ENCODE measurements at regions not wholly inside any gene's neighbourhood (a gene's known extent, or its start where the extent isn't known, plus 50 kb on each side); places are given as distances from the start of the nearest gene placed in this dataset.
"Not testable (repeated sequence)": the region's sequence is repeated elsewhere in the genome, so short reads cannot be mapped to it uniquely, and the experiment has no call there.

DNA sequence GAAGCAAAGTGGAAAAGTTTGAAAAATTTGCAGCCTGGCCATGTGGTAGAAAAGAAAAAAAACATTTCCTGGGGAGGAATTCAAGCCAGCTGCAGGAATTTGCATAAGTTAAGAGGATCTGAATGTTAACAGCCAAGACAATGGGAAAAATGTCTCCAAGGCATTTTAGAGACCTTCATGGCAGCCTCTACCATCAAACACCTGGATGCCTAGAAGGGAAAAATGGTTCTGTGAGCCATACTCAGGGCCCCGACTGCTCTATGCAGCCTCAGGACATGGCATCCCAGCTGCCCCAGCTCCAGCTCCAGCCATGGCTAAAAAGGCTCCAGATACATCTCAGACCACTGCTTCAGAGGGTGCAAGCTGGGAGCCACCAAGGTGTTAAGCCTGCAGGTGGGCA is 149.1 kb upstream of the SOX6 start:
- no peaks in the 10 kb centered on the region for H3K27me3 ChIP-seq (ENCODE audit: control insufficient read depth in 4 of 4, insufficient read depth in 4 of 4, low read length in 3 of 4)
- H3K4me1 ChIP-seq (ENCODE audit: control insufficient read depth in 4 of 4, insufficient read depth in 4 of 4, low read length in 3 of 4) = no peaks in the 10 kb centered on the region
- no peak for DNase-seq (ENCODE audit: low spot score)
- H3K36me3 ChIP-seq (ENCODE audit: control insufficient read depth in 4 of 4, insufficient read depth in 3 of 4, low read depth in 1 of 4, low read length in 3 of 4) = no peaks in the 10 kb centered on the region
- 95% methylated on average over 1 of the region's 1 CpG for WGBS
- H3K9me3 ChIP-seq (ENCODE audit: control insufficient read depth in 4 of 4, low read length in 3 of 4) = peaks cover 0 to 5% (median 0%) of the 10 kb centered on the region in 4 donors
- TF ChIP-seq HNF4A (conservative IDR thresholded peaks at IDR 0.05) (no peak), JUND (IDR thresholded peaks at IDR 0.05) (no peak), NR2F2 (IDR thresholded peaks at IDR 0.05) (no peak), FOXA1 (IDR thresholded peaks at IDR 0.05) (no peak), SP1 (IDR thresholded peaks at IDR 0.05) (no peak), HNF4G (IDR thresholded peaks at IDR 0.05) (no peak), TAF1 (conservative IDR thresholded peaks at IDR 0.05) (no peak), RXRA (IDR thresholded peaks at IDR 0.05) (no peak), GABPA (IDR thresholded peaks at IDR 0.05 in 1 of 2, conservative IDR thresholded peaks at IDR 0.05 in 1 of 2) (no peak), FOXA2 (IDR thresholded peaks at IDR 0.05) (no peak), RAD21 (IDR thresholded peaks at IDR 0.05) (no peak), YY1 (IDR thresholded peaks at IDR 0.05) (no peak), ATF3 (IDR thresholded peaks at IDR 0.05) (no peak), EGR1 (IDR thresholded peaks at IDR 0.05; ENCODE audit: low read depth in 2 of 2) (no peak), MAX (IDR thresholded peaks at IDR 0.05) (no peak)
- TF ChIP-seq, protein P1, sequence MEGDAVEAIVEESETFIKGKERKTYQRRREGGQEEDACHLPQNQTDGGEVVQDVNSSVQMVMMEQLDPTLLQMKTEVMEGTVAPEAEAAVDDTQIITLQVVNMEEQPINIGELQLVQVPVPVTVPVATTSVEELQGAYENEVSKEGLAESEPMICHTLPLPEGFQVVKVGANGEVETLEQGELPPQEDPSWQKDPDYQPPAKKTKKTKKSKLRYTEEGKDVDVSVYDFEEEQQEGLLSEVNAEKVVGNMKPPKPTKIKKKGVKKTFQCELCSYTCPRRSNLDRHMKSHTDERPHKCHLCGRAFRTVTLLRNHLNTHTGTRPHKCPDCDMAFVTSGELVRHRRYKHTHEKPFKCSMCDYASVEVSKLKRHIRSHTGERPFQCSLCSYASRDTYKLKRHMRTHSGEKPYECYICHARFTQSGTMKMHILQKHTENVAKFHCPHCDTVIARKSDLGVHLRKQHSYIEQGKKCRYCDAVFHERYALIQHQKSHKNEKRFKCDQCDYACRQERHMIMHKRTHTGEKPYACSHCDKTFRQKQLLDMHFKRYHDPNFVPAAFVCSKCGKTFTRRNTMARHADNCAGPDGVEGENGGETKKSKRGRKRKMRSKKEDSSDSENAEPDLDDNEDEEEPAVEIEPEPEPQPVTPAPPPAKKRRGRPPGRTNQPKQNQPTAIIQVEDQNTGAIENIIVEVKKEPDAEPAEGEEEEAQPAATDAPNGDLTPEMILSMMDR (IDR thresholded peaks at IDR 0.05; ENCODE audit: low read depth, low read length, missing input control) = no peak
- TF ChIP-seq, protein P2, sequence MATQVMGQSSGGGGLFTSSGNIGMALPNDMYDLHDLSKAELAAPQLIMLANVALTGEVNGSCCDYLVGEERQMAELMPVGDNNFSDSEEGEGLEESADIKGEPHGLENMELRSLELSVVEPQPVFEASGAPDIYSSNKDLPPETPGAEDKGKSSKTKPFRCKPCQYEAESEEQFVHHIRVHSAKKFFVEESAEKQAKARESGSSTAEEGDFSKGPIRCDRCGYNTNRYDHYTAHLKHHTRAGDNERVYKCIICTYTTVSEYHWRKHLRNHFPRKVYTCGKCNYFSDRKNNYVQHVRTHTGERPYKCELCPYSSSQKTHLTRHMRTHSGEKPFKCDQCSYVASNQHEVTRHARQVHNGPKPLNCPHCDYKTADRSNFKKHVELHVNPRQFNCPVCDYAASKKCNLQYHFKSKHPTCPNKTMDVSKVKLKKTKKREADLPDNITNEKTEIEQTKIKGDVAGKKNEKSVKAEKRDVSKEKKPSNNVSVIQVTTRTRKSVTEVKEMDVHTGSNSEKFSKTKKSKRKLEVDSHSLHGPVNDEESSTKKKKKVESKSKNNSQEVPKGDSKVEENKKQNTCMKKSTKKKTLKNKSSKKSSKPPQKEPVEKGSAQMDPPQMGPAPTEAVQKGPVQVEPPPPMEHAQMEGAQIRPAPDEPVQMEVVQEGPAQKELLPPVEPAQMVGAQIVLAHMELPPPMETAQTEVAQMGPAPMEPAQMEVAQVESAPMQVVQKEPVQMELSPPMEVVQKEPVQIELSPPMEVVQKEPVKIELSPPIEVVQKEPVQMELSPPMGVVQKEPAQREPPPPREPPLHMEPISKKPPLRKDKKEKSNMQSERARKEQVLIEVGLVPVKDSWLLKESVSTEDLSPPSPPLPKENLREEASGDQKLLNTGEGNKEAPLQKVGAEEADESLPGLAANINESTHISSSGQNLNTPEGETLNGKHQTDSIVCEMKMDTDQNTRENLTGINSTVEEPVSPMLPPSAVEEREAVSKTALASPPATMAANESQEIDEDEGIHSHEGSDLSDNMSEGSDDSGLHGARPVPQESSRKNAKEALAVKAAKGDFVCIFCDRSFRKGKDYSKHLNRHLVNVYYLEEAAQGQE (IDR thresholded peaks at IDR 0.05) = no peak
- TF ChIP-seq, protein P3, sequence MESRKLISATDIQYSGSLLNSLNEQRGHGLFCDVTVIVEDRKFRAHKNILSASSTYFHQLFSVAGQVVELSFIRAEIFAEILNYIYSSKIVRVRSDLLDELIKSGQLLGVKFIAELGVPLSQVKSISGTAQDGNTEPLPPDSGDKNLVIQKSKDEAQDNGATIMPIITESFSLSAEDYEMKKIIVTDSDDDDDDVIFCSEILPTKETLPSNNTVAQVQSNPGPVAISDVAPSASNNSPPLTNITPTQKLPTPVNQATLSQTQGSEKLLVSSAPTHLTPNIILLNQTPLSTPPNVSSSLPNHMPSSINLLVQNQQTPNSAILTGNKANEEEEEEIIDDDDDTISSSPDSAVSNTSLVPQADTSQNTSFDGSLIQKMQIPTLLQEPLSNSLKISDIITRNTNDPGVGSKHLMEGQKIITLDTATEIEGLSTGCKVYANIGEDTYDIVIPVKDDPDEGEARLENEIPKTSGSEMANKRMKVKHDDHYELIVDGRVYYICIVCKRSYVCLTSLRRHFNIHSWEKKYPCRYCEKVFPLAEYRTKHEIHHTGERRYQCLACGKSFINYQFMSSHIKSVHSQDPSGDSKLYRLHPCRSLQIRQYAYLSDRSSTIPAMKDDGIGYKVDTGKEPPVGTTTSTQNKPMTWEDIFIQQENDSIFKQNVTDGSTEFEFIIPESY (IDR thresholded peaks at IDR 0.05) = no peak
- H3K4me3 ChIP-seq (ENCODE audit: low read depth in 1 of 3, low read length in 3 of 3) = no peak overlapping the region
- H3K9ac ChIP-seq (ENCODE audit: low read depth in 1 of 2, low read length in 2 of 2) = no peak overlapping the region
- no peak overlapping the region for H3K27ac ChIP-seq (ENCODE audit: low read depth in 1 of 2, low read length in 2 of 2)

DNA sequence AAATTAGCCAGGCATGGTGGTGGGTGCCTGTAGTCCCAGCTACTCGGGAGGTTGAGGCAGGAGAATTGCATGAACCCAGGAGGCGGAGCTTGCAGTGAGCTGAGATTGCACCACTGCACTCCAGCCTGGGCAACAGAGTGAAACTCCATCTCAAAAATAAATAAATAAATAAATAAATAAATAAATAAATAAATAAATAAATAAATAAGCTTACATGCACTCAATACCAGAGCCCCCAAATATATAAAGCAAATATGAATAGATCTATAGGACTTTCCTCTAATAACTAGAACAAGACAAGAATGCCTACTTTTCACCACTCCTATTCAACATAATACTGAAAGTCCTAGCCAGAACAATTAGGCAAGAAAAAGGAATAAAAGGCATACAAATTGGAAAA is 147.5 kb upstream of the SOX6 start:
- DNase-seq (ENCODE audit: low spot score); H3K36me3 ChIP-seq (ENCODE audit: control insufficient read depth in 4 of 4, insufficient read depth in 3 of 4, low read depth in 1 of 4, low read length in 3 of 4); H3K9ac ChIP-seq (ENCODE audit: low read depth in 1 of 2, low read length in 2 of 2); H3K9me3 ChIP-seq (ENCODE audit: control insufficient read depth in 4 of 4, low read length in 3 of 4); H3K27ac ChIP-seq (ENCODE audit: low read depth in 1 of 2, low read length in 2 of 2); H3K27me3 ChIP-seq (ENCODE audit: control insufficient read depth in 4 of 4, insufficient read depth in 4 of 4, low read length in 3 of 4); H3K4me3 ChIP-seq (ENCODE audit: low read depth in 1 of 3, low read length in 3 of 3); H3K4me1 ChIP-seq (ENCODE audit: control insufficient read depth in 4 of 4, insufficient read depth in 4 of 4, low read length in 3 of 4): not testable (repeated sequence)
- 84% methylated on average over 2 of the region's 2 CpGs for WGBS
